GM23338 (cell line): ENCODE measurements at regions not wholly inside any gene's neighbourhood (a gene's known extent, or its start where the extent isn't known, plus 50 kb on each side); places are given as distances from the start of the nearest gene placed in this dataset.

Experiments used
- ATAC-seq: fragments of 200-7000 bp; cut with Tn5 transposase; 3 replicates; pipeline ENCODE4 v1.9.1; 2020
- DNase-seq: peaks from one replicate; pipeline ENCODE4 v3.0.0-alpha.2; 2015; ENCODE audit warnings: low spot score
- H2AFZ ChIP-seq: fragments of 200-600 bp; sonication (generic); 2 replicates; pipeline ENCODE4 v1.8.0; 2016; ENCODE audit warnings: antibody characterized with exemption, mild to moderate bottlenecking, moderate library complexity
- H3F3A ChIP-seq: fragments of 200-600 bp; sonication (generic); replicated peaks from 2 replicates; pipeline ENCODE4 v1.8.0; 2017; ENCODE audit warnings: antibody characterized with exemption, mixed run types, low read depth
- H3K27ac ChIP-seq: fragments of 200-600 bp; sonication (generic); 2 replicates; pipeline ENCODE4 v1.6.1; 2016; ENCODE audit warnings: low read depth
- H3K27me3 ChIP-seq: fragments of 200-600 bp; sonication (generic); 2 replicates; pipeline ENCODE4 v1.8.0; 2016; ENCODE audit warnings: mild to moderate bottlenecking, mixed run types, moderate library complexity; ENCODE audit not compliant: insufficient read depth
- H3K36me3 ChIP-seq: fragments of 200-600 bp; sonication (generic); 2 replicates; pipeline ENCODE4 v1.8.0; 2016; ENCODE audit warnings: mild to moderate bottlenecking; ENCODE audit not compliant: insufficient read depth
- H3K4me1 ChIP-seq: fragments of 200-600 bp; sonication (generic); 2 replicates; pipeline ENCODE4 v1.8.0; 2016; ENCODE audit warnings: mild to moderate bottlenecking, moderate library complexity; ENCODE audit not compliant: insufficient read depth
- H3K4me2 ChIP-seq: fragments of 200-600 bp; sonication (generic); 2 replicates; pipeline ENCODE4 v1.7.1; 2017; ENCODE audit warnings: mixed run types
- H3K4me3 ChIP-seq: fragments of 200-600 bp; sonication (generic); 2 replicates; pipeline ENCODE4 v1.6.1; 2016; ENCODE audit warnings: mixed run types
- H3K79me2 ChIP-seq: fragments of 200-600 bp; sonication (generic); replicated peaks from 2 replicates; pipeline ENCODE4 v1.8.0; 2017; ENCODE audit warnings: mild to moderate bottlenecking; ENCODE audit not compliant: insufficient read depth
- H3K9me2 ChIP-seq: fragments of 200-600 bp; sonication (generic); 2 replicates; pipeline ENCODE4 v1.8.0; 2017; ENCODE audit not compliant: insufficient read depth
- H4K20me1 ChIP-seq: fragments of 200-600 bp; sonication (generic); replicated peaks from 2 replicates; pipeline ENCODE4 v1.8.0; 2017; ENCODE audit warnings: mild to moderate bottlenecking; ENCODE audit not compliant: insufficient read depth
- H3K27ac Mint-ChIP-seq: 2 replicates; pipeline ENCODE4 v1.8.0; 2020; ENCODE audit warnings: inconsistent platforms, mild to moderate bottlenecking, moderate library complexity, mixed read lengths
- H3K27me3 Mint-ChIP-seq: 3 replicates; pipeline ENCODE4 v1.8.0; 2022; ENCODE audit warnings: low read depth, mild to moderate bottlenecking, moderate library complexity, mixed read lengths, inconsistent platforms; ENCODE audit not compliant: insufficient read depth, poor library complexity
- H3K36me3 Mint-ChIP-seq: 3 replicates; pipeline ENCODE4 v1.8.0; 2021; ENCODE audit warnings: low read depth, mild to moderate bottlenecking, inconsistent platforms, moderate library complexity, mixed read lengths
- H3K4me1 Mint-ChIP-seq: 3 replicates; pipeline ENCODE4 v1.8.0; 2020; ENCODE audit warnings: mild to moderate bottlenecking, inconsistent platforms, mixed read lengths
- H3K4me3 Mint-ChIP-seq: 3 replicates; pipeline ENCODE4 v1.8.0; 2021; ENCODE audit warnings: moderate library complexity, mild to moderate bottlenecking, inconsistent platforms, mixed read lengths
- H3K9me3 Mint-ChIP-seq: 3 replicates; pipeline ENCODE4 v1.8.0; 2020; ENCODE audit warnings: moderate library complexity, mild to moderate bottlenecking, inconsistent platforms, mixed read lengths
- CREB1 ChIP-seq: fragments of 250-450 bp; sonication (Bioruptor Pico); IDR thresholded peaks from 2 replicates; pipeline ENCODE4 v1.5.0; 2020; ENCODE audit warnings: low read depth, mild to moderate bottlenecking, moderate library complexity
- CTCF ChIP-seq, 2 experiments: fragments of 200-600 bp in 1 of 2; sonication (generic) in 1 of 2; conservative IDR thresholded peaks; 2 replicates each; pipeline versions ENCODE4 v1.5.1 to v1.6.1; 2016 to 2017; ENCODE audit warnings: antibody characterized with exemption in 2 of 2, low read depth in 2 of 2, mild to moderate bottlenecking in 2 of 2, moderate library complexity in 1 of 2
- ETS1 ChIP-seq: IDR thresholded peaks from 2 replicates; pipeline ENCODE4 v1.6.1; 2016; ENCODE audit warnings: antibody characterized with exemption
- EZH2phosphoT487 ChIP-seq: fragments of 200-600 bp; sonication (generic); IDR thresholded peaks from one replicate; pipeline ENCODE4 v1.8.1; 2018; ENCODE audit warnings: antibody characterized with exemption; ENCODE audit not compliant: unreplicated experiment
- JUNB ChIP-seq: IDR thresholded peaks from one replicate; pipeline ENCODE4 v1.6.1; 2016; ENCODE audit warnings: antibody characterized with exemption; ENCODE audit not compliant: unreplicated experiment
- NANOG ChIP-seq: IDR thresholded peaks from 2 replicates; pipeline ENCODE4 v1.6.1; 2016; ENCODE audit warnings: antibody characterized with exemption, borderline replicate concordance
- POLR2AphosphoS5 ChIP-seq: IDR thresholded peaks from 2 replicates; pipeline ENCODE4 v1.6.1; 2016; ENCODE audit warnings: antibody characterized with exemption, low read depth
- REST ChIP-seq: IDR thresholded peaks from one replicate; pipeline ENCODE4 v1.6.1; 2018; ENCODE audit warnings: antibody characterized with exemption; ENCODE audit not compliant: unreplicated experiment
- STAT1 ChIP-seq: IDR thresholded peaks from one replicate; pipeline ENCODE4 v1.6.1; 2016; ENCODE audit warnings: antibody characterized with exemption; ENCODE audit not compliant: unreplicated experiment
- ZNF114 ChIP-seq: fragments of 250-450 bp; sonication (Bioruptor Pico); IDR thresholded peaks from 2 replicates; pipeline ENCODE4 v1.5.0; 2020; ENCODE audit warnings: mild to moderate bottlenecking, moderate library complexity
- ZNF331 ChIP-seq: fragments of 250-450 bp; sonication (Bioruptor Pico); IDR thresholded peaks from 2 replicates; pipeline ENCODE4 v1.5.0; 2020; ENCODE audit warnings: low read depth, mild to moderate bottlenecking, moderate library complexity
- ZNF462 ChIP-seq: fragments of 250-450 bp; sonication (Bioruptor Pico); IDR thresholded peaks from 2 replicates; pipeline ENCODE4 v1.5.0; 2020; ENCODE audit warnings: mild to moderate bottlenecking, moderate library complexity

- TF ChIP-seq ZNF462 (no peak), STAT1 (no peak), EZH2phosphoT487 (no peak), POLR2AphosphoS5 (no peak), ZNF331 (CRISPR knock-in tag) (no peak), ZNF114 (no peak)
Measured at GRCh38 chr13:42707586-42707985, 73.8 kb upstream of the FAM216B start (continued).

- Histone ChIP-seq H3K79me2 (no peaks in the 10 kb centered on the region), H3F3A (no peaks in the 10 kb centered on the region), H3K4me3 (no peak overlapping the region), H3K27me3 (no peaks in the 10 kb centered on the region), H3K4me2 (no peak overlapping the region), H3K36me3 (no peaks in the 10 kb centered on the region), H3K27ac (no peak overlapping the region), H4K20me1 (no peaks in the 10 kb centered on the region), H3K9me2 (peaks cover 4% of the 10 kb centered on the region; the same call in 1 of the 2 replicates), H3K4me1 (no peaks in the 10 kb centered on the region), H2AFZ (no peak overlapping the region)
- Mint-ChIP-seq H3K27me3 (no peaks in the 10 kb centered on the region), H3K27ac (no peak overlapping the region), H3K9me3 (peaks cover 4% of the 10 kb centered on the region; the same call in 1 of the 3 replicates), H3K36me3 (no peaks in the 10 kb centered on the region), H3K4me1 (no peaks in the 10 kb centered on the region), H3K4me3 (no peak overlapping the region)
- ATAC-seq: no peak
- no peak for DNase-seq
- TF ChIP-seq CTCF (conservative IDR thresholded peaks at IDR 0.05; ENCODE audit: low read depth in 2 of 2) (no peak), ZNF331 (CRISPR knock-in tag) (no peak), ETS1 (no peak), EZH2phosphoT487 (no peak), ZNF114 (no peak), JUNB (no peak), NANOG (no peak), POLR2AphosphoS5 (no peak), REST (no peak), CREB1 (CRISPR knock-in tag) (no peak)
Measured at GRCh38 chr13:42708391-42708790, 73.0 kb upstream of the FAM216B start.
